LNCaP clone FGC (cell line): ENCODE measurements at regions not wholly inside any gene's neighbourhood (a gene's known extent, or its start where the extent isn't known, plus 50 kb on each side); places are given as distances from the start of the nearest gene placed in this dataset.

Experiments
- DNase-seq: peaks from one replicate; pipeline ENCODE4 v3.0.0-alpha.2; 2011; ENCODE audit warnings: low read depth
- H3K4me3 ChIP-seq: 2 replicates; pipeline ENCODE4 v1.5.1; 2011; ENCODE audit warnings: mild to moderate bottlenecking, low read depth, low read length, control low read depth
- TF ChIP-seq, protein P1 (sequence below): IDR thresholded peaks from 2 replicates; pipeline ENCODE4 v1.5.1; 2012; ENCODE audit warnings: mild to moderate bottlenecking; ENCODE audit not compliant: control insufficient read depth, insufficient read depth; ENCODE audit errors: extremely low read depth

DNA sequence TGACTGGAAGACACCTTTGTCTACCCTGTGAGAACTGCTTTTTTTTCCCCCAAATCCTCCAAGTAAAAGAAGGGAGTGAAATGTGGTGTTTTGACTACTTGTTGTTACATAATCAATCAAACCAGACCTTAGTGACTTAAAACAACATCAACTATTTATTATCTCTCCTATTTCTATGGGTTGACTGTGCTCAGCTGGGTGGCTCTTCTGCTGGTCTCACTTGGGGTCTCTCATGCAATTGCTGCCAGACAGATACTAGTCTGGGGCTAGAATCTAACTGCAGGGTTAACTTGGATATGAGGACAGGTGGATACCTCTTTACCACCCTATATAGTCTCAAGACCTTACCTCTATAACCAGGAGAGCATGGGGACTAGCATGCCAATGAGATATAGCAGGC is 141.3 kb downstream of the SALL1 start:
- DNase-seq, result no peak
- TF ChIP-seq, protein P1, sequence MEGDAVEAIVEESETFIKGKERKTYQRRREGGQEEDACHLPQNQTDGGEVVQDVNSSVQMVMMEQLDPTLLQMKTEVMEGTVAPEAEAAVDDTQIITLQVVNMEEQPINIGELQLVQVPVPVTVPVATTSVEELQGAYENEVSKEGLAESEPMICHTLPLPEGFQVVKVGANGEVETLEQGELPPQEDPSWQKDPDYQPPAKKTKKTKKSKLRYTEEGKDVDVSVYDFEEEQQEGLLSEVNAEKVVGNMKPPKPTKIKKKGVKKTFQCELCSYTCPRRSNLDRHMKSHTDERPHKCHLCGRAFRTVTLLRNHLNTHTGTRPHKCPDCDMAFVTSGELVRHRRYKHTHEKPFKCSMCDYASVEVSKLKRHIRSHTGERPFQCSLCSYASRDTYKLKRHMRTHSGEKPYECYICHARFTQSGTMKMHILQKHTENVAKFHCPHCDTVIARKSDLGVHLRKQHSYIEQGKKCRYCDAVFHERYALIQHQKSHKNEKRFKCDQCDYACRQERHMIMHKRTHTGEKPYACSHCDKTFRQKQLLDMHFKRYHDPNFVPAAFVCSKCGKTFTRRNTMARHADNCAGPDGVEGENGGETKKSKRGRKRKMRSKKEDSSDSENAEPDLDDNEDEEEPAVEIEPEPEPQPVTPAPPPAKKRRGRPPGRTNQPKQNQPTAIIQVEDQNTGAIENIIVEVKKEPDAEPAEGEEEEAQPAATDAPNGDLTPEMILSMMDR, result no peak
- H3K4me3 ChIP-seq, result no peak overlapping the region

DNA sequence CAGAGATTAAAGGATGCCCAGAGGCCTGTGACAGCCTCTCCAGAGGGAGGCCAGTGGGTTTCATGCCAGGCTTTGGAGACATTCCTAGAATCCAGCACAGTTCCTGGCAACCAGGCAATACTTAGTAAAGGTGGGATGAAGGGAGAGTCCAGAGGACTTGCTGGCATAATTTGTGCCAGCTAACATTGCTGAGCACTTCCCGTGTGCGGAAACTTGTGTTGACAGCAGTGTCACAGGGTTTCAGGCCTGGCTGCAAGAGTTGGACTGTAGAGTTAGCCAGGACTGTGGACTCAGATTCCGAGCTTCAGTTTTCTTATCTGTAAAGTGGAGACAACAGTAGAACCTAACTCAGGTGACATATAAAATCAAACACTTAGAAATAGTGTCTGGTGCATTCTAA is 141.7 kb downstream of the SALL1 start:
- H3K4me3 ChIP-seq, result no peak overlapping the region
- DNase-seq, result no peak
- TF ChIP-seq, protein P1, result no peak

DNA sequence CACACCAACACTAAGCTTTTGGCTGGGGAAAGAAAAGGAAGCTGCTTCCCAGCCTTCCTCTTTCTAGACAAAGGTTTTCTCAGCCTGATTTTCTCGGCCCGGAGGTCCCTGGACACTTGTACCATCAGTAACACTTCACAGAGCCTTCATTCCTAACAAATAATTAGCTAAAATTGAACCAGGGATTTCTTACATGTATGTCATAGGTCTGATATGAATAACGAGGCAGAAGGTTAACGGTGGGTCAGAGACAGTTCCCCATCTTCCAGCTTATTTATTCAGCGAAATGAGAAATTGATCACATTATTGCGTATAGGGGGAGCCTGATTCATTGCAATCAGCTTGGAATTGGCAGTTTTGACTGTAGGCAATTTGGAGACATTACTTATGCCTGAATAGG is 142.5 kb downstream of the SALL1 start:
- no peak overlapping the region for H3K4me3 ChIP-seq
- no peak for DNase-seq
- TF ChIP-seq, protein P1, result no peak

DNA sequence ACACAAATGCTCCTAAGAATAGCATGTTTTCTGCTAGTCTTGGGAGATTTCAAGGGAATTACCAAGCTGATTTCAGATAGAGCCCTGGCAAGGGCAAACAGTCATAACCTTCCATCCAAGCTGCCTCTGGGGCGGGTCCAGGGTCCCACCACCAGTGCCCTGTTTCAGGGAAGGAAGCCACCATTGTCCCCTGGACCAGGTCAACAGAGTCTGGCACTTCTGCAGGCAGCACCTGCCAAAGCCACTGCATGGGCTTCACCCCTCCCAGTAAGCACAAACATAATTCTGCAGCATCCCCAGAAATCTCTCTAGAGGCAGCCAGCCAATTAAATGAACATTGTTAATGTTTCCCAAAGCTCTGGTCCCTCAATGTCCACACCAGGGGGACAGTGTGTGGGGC is 143.0 kb downstream of the SALL1 start:
- DNase-seq, result no peak
- TF ChIP-seq, protein P1, result no peak
- H3K4me3 ChIP-seq, result no peak overlapping the region

DNA sequence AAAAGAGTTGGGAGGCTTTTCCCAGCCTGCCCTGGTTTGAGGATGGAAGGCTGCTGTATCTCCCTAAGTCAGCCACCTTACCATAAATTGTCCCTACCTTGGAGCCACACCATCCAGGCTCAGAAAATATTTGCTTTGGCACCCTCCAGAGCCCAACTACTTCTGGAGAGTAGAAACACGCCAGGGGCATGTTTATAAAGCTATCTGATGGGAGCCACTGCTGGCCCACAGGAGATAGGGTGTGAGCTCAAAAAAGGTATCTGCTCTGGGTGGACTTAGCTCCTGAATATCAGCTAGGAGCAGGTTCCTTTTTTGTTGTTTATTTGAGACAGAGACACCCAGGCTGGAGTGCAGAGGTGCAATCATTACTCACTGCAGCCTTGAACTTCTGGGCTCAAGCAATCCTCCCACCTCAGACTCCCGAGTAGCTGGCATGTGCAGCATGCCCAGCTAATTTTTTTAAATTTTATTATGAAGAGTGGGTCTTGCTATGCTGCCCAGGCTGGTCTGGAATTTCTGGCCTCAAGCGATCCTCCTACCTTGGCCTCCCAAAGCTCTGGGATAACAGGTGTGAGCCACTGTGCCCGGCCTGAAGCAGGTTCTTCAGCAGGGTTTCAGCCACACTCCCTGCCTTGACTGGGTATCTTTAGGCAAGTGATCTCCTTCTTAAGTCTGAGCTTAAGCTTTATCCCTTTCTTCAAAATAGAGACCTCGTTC is 147.1 kb downstream of the SALL1 start:
- TF ChIP-seq, protein P1, result no peak
- DNase-seq, result peak; percentile 37
- no peak overlapping the region for H3K4me3 ChIP-seq

DNA sequence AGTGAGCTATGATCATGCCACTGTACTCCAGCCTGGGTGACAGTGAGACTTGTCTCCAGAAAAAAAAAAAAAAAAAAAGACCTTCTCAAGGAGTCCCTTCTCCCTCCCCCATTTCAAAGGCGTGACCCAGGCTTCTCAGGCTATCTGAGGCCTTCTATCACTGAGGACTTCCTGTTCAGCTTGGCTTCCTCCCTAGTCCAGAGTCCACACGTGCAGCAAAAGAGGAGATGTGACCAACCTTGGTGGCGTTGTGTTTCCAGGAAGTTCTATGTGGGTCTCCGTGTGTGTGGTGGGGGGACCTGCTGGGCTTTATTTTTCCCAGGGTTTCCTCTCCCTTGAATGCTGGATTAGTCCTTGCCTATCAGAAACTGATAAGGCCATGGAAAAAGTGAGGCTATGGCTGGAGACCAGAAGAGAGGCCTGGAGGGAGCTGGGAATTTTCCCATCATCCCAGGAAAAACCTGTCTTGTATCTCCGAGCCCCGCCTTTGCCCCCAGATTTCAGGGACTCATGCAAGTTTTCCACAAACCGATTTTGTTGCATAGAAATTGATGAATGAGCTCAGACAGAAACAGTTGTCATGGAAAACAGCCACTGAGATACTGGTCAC is 148.1 kb downstream of the SALL1 start:
- H3K4me3 ChIP-seq, result no peak overlapping the region
- DNase-seq, result no peak
- TF ChIP-seq, protein P1, result no peak

DNA sequence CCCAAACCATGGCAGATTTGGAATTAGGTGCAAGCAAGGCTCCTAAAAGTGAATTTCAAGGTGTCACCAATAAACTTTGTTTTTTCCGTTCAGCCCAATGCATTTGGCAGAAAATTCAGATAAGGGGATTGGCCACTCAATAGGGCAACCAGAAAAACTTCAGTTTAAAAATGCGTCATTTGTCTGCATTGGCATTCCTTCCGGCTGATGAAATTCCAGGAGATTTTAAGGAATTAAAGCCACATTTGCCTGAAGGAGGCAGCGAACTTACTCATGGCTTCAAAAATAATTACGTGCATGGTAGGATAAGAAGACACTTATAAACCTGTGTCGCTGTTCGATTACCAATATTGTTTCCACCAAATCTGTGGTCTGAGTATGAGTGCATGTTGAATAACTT is 151.9 kb downstream of the SALL1 start:
- no peak for DNase-seq
- no peak overlapping the region for H3K4me3 ChIP-seq
- TF ChIP-seq, protein P1, result no peak
